H7 (cell line): ENCODE measurements at regions not wholly inside any gene's neighbourhood (a gene's known extent, or its start where the extent isn't known, plus 50 kb on each side); places are given as distances from the start of the nearest gene placed in this dataset.
"Not testable (repeated sequence)": the region's sequence is repeated elsewhere in the genome, so short reads cannot be mapped to it uniquely, and the experiment has no call there.

ENCODE experiments used
- DNase-seq: peaks from one replicate; pipeline ENCODE4 v3.0.0; 2012
- H3K27me3 ChIP-seq: 2 replicates; pipeline ENCODE4 v1.6.0; 2011; ENCODE audit warnings: mild to moderate bottlenecking, low read length; ENCODE audit not compliant: control insufficient read depth, insufficient read depth
- H3K36me3 ChIP-seq: replicated peaks from 2 replicates; pipeline ENCODE4 v1.5.1; 2011; ENCODE audit warnings: low read length; ENCODE audit not compliant: control insufficient read depth, insufficient read depth
- H3K4me3 ChIP-seq: 2 replicates; pipeline ENCODE4 v1.5.1; 2011; ENCODE audit warnings: low read depth, mild to moderate bottlenecking, control low read depth, low read length, moderate library complexity; ENCODE audit not compliant: insufficient read depth

DNA sequence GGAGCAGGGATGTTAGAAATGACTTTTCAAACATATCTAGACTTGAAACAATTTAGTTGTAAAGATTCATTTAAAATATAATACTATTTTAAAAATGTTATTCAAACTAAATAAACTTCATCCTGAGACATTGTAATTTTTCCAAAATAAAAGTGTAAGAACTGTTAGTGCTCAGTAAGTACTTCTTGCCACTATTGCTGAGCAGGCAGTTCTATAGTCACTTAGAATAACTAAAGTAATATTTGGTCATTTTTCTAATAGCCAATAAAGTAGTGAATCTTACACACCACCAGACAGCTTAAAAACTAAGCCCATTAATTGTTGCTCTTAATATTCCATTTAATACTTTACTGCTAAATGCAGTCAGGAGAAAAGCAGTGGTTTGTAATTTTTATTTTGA, 1120.0 kb upstream of the CDH10 start:
- Histone ChIP-seq H3K4me3 (no peak overlapping the region), H3K36me3 (no peaks in the 10 kb centered on the region), H3K27me3 (no peaks in the 10 kb centered on the region)
- DNase-seq, result no peak

DNA sequence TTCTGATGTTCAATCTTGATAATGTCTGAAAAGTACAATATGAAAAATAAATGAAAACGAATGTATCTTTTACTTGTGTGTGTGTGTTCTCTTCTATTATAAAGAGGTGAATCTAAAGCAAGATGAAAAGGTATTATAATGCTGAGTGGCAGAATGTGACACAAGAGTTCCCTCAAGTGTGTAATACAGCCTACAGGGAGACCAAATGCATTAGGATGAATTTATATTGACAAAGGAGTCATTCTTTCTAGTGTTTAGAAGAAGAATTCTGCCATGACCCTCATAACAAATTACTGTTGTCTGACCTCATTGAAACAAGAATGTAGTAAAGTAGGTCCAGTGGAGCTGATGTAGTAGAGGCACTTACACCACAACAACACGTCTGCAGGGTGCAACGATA, 1119.0 kb upstream of the CDH10 start:
- H3K27me3 ChIP-seq, result no peaks in the 10 kb centered on the region
- no peak overlapping the region for H3K4me3 ChIP-seq
- no peaks in the 10 kb centered on the region for H3K36me3 ChIP-seq

DNA sequence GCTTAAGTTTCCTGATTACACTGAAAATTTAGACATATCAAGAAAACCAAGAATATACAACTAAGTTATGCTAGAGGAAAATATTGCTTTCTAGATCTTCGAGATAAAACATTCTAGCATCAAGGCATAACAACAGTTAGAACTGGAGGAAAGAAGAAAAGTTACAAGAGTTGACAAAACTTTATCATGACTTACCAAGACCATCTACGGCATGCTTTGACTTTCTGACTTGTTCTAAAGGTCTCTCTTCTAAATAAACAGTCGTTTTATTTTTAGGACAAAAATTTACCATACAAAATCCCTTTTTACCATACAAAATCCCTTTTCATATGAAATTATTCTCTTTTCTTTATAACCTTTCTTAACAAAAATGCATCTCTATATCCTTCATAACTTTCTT, 1110.1 kb upstream of the CDH10 start:
- Histone ChIP-seq H3K4me3 (no peak overlapping the region), H3K27me3 (no peaks in the 10 kb centered on the region), H3K36me3 (no peaks in the 10 kb centered on the region)
- no peak for DNase-seq

More for the DNA sequence above, 1119.0 kb upstream of the CDH10 start:
- no peak for DNase-seq

DNA sequence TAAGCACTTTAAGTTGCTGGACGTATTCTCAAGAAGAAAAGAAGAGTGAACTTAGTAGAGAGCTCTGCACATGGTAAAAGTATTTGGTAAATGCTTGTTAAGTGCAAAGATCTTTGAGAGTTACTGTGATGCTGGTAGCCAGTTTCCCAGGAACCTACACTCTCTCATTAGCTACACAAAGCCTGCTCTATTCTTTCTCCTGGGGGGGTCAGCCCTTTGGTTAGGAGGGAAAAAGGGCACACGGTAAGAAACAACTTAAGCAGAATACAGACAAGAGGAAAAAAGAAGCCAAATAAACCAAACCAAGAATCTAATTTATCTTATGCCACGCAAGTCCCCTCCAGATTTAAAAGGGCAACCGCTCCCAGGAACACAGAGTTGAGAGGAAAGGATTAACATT, 1100.1 kb upstream of the CDH10 start:
- peak; percentile 13 for DNase-seq

DNA sequence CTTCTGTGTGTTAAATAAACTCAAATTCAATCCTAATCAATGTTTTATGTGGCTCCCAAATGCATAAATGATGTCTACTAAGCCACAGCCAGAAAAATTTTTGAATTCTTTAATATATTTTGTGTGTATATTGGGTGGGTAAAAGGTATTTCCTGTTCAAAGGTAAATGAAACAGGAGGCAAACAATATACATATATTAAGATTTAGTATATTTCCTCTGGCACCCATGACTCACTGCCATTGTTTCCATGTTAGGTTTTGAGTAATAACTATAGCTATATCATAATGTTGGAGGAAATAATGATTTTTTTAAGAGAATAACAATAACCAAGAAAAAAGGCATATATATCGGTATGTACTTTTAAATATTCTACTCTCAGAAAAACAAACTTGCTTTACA, 1071.9 kb upstream of the CDH10 start:
- H3K27me3 ChIP-seq, result no peaks in the 10 kb centered on the region
- H3K36me3 ChIP-seq, result no peaks in the 10 kb centered on the region
- H3K4me3 ChIP-seq, result no peak overlapping the region
- no peak for DNase-seq

More for the DNA sequence above, 1100.1 kb upstream of the CDH10 start:
- Histone ChIP-seq H3K27me3 (no peaks in the 10 kb centered on the region), H3K36me3 (no peaks in the 10 kb centered on the region), H3K4me3 (no peak overlapping the region)

DNA sequence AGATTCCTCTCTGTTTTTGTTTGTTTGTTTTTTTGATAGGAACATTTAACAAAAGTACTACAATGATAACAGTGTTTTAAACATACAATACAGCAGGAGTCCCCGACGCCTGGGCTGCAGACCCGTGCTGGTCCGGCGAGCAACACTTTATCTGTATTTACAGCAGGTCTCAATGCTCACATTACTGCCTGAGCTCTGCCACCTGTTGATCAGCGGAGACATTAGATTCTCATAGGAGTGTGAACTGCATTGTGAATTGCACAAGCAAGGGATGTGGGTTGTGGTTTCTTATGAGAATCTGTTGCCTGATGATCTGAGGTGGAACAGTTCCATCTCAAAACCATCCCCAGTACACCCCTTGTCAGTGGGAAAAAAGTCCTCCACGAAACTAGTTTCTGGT, 1068.5 kb upstream of the CDH10 start:
- Histone ChIP-seq H3K4me3 (no peak overlapping the region), H3K27me3 (no peaks in the 10 kb centered on the region), H3K36me3 (no peaks in the 10 kb centered on the region)
- DNase-seq, result peak; percentile 5

DNA sequence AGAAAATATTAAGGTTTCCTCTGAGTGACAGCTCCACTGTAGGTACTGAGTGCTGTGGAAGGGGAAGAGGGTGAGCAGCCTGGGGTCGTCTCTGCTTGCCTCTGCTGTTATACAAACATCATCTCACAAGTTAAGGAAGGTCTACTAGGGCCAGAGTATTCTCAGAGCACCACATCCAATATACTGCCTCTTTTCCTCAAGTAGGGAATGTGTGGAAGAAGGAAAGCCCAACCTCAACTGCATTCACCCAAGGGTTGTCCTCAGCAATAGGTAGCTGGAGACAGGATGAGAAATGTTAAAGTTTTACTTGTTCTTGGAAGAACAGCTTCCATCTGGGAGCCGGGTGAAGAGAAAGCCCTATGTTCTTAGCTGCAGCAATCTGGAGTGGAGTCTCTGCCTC, 1062.3 kb upstream of the CDH10 start:
- Histone ChIP-seq H3K36me3 (no peaks in the 10 kb centered on the region), H3K4me3 (no peak overlapping the region), H3K27me3 (no peaks in the 10 kb centered on the region)
- no peak for DNase-seq

DNA sequence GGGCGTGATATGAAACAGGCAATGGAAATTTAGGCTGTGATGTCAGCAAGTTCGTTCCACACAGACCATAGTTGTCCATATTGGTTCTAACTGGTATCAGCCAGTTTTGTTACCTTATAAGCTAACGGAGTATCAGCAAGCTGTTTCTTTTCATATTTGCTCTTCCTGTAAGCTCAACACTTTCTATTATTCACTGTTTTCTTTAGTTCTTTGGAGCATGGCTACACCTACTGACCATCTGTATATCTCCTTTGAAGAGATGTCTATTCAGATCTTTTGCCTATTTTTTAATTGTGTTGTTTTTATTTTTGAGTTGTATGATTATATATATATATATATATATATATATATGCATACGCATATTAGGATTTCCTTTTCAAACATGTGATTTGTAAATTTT, 1057.2 kb upstream of the CDH10 start:
- no peak for DNase-seq
- Histone ChIP-seq H3K27me3 (no peaks in the 10 kb centered on the region), H3K36me3 (no peaks in the 10 kb centered on the region), H3K4me3 (no peak overlapping the region)

DNA sequence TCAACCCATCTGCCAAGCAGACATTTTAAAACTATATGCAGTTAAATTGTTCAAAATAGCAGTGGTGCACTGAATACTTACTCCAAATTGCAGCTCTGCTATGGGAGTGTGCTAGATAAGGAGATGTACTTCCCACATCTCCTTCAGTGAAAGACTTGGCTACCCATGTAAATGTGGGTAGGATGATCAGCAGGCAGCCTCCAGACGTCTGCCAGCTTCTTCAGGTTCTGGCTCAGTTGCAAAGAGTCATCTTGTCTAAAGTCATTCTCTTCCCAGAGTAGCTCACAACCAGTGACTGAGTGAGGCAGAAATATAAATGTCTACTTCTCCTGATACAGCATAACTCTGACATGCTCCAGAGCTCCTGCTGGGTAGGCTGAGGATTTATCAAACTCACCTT, 1050.0 kb upstream of the CDH10 start:
- Histone ChIP-seq H3K27me3 (no peaks in the 10 kb centered on the region), H3K36me3 (no peaks in the 10 kb centered on the region), H3K4me3 (no peak overlapping the region)
- no peak for DNase-seq

DNA sequence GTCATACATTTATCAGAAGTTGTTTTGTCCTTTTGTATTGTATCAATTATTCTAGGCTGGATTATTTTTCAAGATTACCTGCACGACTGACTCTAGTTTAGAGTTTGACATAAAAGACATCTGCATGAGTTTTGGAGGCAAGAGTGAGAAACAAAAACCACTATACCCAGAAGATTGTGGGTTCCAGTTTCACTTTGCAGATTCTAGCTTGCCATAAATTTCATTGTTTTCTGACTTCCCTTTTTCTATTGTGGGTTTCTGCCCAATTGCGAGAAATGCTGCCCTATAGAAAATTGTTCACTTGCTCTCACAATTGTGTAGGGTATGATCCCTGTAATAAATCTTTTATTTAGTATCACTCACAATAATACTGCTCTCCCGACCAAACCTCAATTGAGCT, 1043.4 kb upstream of the CDH10 start:
- DNase-seq, result no peak
- H3K27me3 ChIP-seq, result no peaks in the 10 kb centered on the region
- H3K36me3 ChIP-seq, result no peaks in the 10 kb centered on the region
- no peak overlapping the region for H3K4me3 ChIP-seq

DNA sequence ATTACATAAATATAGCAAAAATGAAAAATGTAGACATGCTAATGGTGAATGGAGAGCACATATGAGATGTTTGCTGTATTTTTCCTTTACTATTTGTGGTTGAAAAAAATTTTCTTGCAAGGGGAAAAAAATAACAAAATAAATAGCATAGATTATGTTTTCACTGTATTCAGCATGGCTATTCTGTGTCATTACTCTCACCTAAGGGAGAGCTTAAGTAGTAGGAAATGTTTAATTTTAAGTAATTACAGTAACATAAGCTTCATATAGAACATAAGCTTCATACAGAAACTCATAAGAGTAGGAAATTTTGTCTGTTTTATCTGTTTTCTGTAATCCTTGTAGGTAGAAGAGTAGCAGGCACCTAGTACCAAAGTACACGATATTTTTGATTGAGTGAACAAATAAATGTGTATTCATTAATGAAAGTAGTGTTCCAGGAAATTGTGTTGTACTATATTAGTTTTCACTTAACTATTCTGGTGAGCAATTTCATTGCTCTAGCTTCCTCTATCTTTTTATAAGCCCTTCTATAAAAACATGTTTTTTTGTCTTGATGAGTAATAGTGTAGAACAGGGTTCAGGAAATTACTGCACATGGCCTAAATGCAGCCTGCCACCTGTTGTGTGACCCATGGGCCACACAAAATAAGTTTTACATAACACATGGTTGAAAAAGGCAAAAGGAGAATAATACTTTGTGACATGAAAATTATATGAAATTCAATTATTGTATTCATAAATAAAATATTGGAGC, 1025.0 kb upstream of the CDH10 start:
- DNase-seq, result no peak
- Histone ChIP-seq H3K27me3 (no peaks in the 10 kb centered on the region), H3K36me3 (no peaks in the 10 kb centered on the region)

DNA sequence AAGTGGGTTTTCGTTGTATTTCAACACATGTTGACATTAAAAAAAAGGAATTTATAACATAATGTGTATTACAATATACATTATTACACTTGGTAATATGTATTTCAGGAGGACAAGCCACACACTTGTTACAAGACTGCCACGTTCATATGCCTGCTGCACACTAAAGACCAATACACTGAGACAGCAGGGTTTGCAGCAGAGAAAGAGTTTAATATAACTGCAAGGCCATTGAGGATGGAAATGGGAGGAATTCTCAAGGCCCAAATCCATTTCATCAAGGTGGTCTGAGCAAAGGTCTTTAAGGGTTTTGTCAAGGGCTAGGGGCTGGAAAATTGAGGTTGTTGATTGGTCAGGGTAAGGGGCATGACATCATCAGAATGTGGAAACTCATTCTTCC, 1017.8 kb upstream of the CDH10 start:
- no peaks in the 10 kb centered on the region for H3K36me3 ChIP-seq
- no peaks in the 10 kb centered on the region for H3K27me3 ChIP-seq
- H3K4me3 ChIP-seq, result no peak overlapping the region
- DNase-seq, result no peak

More for the DNA sequence above, 1025.0 kb upstream of the CDH10 start:
- no peak overlapping the region for H3K4me3 ChIP-seq

DNA sequence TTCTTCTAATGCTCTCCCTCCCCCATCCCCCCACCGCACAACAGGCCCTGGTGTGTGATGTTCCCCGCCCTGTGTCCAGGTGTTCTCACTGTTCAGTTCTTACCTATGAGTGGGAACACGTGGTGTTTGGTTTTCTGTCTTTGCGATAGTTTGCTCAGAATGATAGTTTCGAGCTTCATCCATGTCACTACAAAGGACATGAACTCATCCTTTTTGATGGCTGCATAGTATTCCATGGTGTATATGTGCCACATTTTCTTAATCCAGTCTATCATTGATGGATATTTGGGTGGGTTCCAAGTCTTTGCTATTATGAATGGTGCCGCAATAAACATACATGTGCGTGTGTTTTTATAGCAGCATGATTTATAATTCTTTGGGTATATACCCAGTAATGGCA, 1005.5 kb upstream of the CDH10 start:
- H3K36me3 ChIP-seq, H3K4me3 ChIP-seq, DNase-seq, H3K27me3 ChIP-seq: not testable (repeated sequence)

DNA sequence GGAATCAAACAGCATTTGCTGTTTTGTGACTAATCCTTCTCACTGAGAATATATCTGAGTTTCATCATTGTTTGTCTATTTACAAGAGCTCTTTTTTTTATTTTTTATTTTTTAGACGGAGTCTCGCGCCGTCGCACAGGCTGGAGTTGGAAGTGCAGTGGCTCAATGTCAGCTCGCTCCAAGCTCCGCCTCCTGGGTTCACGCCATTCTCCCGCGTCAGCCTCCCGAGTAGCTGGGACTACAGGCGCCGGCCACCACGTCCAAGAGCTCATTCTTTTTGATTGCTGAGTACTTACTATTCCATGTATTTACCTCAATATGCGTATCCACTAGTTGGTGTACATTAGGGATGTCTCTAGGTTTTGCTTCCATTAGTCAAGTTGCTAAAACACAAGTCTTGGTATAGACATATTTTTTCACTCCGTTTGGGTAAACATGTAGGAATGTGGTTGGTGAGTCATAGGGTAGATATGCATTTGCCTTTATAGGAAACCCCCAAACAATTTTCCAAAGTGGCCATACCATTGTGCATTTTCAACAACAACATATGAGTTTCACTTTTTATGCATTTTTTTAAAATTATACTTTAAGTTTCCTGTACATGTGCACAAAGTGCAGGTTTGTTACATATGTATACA, 1005.0 kb upstream of the CDH10 start:
- no peaks in the 10 kb centered on the region for H3K27me3 ChIP-seq
- no peaks in the 10 kb centered on the region for H3K36me3 ChIP-seq
- DNase-seq, result no peak
- no peak overlapping the region for H3K4me3 ChIP-seq

DNA sequence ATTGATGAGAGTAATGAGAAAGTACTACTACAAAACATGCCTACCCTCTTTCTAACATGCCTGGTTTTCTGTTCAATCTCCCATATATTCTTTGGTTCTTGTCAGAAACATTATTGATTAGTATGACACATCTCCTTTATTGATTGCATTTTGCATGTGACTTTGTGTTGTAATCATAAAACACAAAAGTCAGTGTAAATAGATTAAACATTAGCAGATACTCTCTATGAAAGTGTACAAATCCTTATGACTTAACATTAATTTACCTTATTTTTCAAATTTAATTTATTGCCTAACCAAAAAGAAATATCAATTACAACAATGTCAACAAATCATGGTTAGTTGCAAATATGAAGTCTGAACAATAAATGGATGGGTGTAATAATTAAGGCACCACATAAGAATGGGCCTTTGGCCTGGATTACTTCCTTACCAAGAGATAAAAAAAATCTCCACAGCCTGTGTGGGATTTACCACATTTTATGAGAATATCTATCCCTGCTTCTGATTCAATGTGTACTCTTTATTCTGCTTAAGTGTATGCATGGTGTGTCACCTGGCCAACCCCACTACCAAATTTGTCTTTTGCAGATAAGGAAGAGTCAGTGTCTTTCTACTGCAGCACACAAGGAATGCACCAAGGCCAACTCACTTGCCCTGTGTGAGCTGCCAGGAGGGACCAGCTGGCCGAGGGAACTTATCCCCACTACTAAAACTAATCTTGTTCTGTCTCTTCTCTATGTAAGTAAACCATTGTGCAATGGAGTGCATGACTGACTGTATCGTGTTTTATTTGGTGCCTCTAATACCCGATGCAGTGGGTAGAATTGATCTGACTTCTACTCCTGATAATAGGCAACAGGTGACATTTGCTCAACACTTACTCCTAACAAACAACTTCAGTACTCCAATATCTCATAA, 1001.9 kb upstream of the CDH10 start:
- no peak overlapping the region for H3K4me3 ChIP-seq

More for the DNA sequence above, 1001.9 kb upstream of the CDH10 start:
- H3K36me3 ChIP-seq, result no peaks in the 10 kb centered on the region
- no peak for DNase-seq
- no peaks in the 10 kb centered on the region for H3K27me3 ChIP-seq
